AG04449 (cell line): ENCODE measurements at regions not wholly inside any gene's neighbourhood (a gene's known extent, or its start where the extent isn't known, plus 50 kb on each side); places are given as distances from the start of the nearest gene placed in this dataset.

Experiments
- CTCF ChIA-PET: fragments of 350-600 bp; formaldehyde crosslinking; extraction: SDS; loops from one replicate; lab custom pipeline; 2021; ENCODE audit warnings: antibody characterized with exemption; lab: Yijun Ruan, JAX
- POLR2A ChIA-PET: fragments of 400-600, 350-600 bp; formaldehyde crosslinking; extraction: SDS; loops from one replicate; lab custom pipeline; 2020; ENCODE audit warnings: antibody characterized with exemption, inconsistent platforms; lab: Yijun Ruan, JAX
- DNase-seq: peaks from one replicate; pipeline ENCODE4 v3.0.0-alpha.2; 2010; ENCODE audit warnings: low read depth, low spot score
- H3K4me3 ChIP-seq: 2 replicates; pipeline ENCODE4 v1.5.1; 2011; ENCODE audit warnings: low read depth, mild to moderate bottlenecking, control low read depth, low read length
- CTCF ChIP-seq: IDR thresholded peaks from one replicate; pipeline ENCODE4 v1.5.1; 2011; ENCODE audit warnings: mild to moderate bottlenecking, moderate library complexity, low read length, control low read depth, inconsistent platforms; ENCODE audit not compliant: insufficient read depth; ENCODE audit errors: missing control alignments

DNA sequence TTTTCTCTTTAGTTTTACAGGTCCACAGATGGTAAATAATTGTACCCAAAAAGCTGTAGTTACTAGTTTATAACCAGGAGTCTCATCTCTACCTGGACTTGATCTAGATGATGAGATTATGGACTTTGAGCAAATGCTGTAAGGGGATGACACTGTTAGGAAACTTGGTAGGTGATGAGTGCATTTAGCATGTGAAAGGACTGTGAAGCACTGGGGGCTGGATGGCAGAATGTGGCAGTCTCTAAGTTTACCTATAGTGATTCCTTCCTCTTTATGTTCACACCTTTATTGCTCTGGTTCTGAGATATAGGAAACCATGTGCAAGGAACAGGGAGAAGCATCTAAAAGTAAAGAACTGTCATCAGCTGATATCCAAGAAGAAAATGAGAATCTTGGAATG lies 230.7 kb upstream of the CHORDC1 start:
- POLR2A ChIA-PET: no interaction called here
- no peak for DNase-seq
- CTCF ChIA-PET: no interaction called here
- no peak overlapping the region for H3K4me3 ChIP-seq
- no peak for TF ChIP-seq CTCF

- ChIA-PET POLR2A (no interaction called here), CTCF (no interaction called here)
- no peak for TF ChIP-seq CTCF
- no peak overlapping the region for H3K4me3 ChIP-seq
- no peak for DNase-seq
Measured at GRCh38 chr11:90449606-90450005, 226.8 kb upstream of the CHORDC1 start.

GRCh38 chr11:90448256-90448655 lies 225.4 kb upstream of the CHORDC1 start:
- no peak for DNase-seq
- ChIA-PET POLR2A (no interaction called here), CTCF (no interaction called here)
- H3K4me3 ChIP-seq: no peak overlapping the region
- TF ChIP-seq CTCF: no peak

DNA sequence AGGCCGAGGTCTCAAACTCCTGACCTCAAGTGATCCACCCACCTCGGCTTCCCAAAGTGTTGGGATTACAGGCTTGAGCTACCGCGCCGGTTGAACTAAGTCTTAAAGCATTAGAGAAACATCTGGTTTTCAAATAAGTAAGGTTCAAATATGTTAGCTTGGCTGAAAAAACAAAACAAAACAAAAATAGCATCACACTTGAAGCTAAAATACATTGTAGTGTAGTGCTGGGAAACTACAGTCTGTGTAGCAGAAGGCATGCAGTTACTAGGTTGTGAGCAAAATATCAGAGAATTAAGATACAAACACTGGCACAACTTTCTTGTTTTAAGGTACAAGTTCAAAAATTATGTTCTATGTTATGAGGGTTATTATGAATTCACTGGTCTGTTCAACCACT lies 224.8 kb upstream of the CHORDC1 start:
- no peak for DNase-seq
- no peak overlapping the region for H3K4me3 ChIP-seq
- CTCF ChIA-PET: no interaction called here
- POLR2A ChIA-PET: no interaction called here
- no peak for TF ChIP-seq CTCF

DNA sequence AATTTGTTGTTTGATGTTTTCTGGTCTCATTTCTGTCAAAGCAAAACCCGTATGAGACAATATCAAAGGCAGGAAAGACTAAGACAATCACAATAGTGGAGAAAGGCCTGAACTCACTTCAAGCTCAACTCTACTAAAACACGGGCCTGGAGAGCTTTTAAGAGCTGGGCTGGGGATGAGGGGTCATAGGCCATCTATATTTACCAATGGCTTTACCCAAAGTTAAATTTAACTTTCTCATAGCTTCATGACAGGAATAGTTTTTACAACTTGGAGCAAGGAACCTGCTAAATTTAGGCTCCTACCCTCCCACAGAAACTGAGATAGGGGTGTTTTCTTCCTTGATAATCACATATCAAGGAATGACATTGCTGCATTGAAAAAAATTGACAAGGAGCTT lies 223.4 kb upstream of the CHORDC1 start:
- no peak for TF ChIP-seq CTCF
- POLR2A ChIA-PET: no interaction called here
- no peak overlapping the region for H3K4me3 ChIP-seq
- DNase-seq: no peak
- CTCF ChIA-PET: no interaction called here

- no peak for DNase-seq
- H3K4me3 ChIP-seq: no peak overlapping the region
- POLR2A ChIA-PET: no interaction called here
- TF ChIP-seq CTCF: no peak
- CTCF ChIA-PET: no interaction called here
Measured at GRCh38 chr11:90438069-90438468, 215.2 kb upstream of the CHORDC1 start.
